ENCODE measurements at regions not wholly inside any gene's neighbourhood (a gene's known extent, or its start where the extent isn't known, plus 50 kb on each side); places are given as distances from the start of the nearest gene placed in this dataset.
A peak's percentile ranks its signal among the peaks of the same experiment; 100 is the strongest.
"Not testable (repeated sequence)": the region's sequence is repeated elsewhere in the genome, so short reads cannot be mapped to it uniquely, and the experiment has no call there.

DNA sequence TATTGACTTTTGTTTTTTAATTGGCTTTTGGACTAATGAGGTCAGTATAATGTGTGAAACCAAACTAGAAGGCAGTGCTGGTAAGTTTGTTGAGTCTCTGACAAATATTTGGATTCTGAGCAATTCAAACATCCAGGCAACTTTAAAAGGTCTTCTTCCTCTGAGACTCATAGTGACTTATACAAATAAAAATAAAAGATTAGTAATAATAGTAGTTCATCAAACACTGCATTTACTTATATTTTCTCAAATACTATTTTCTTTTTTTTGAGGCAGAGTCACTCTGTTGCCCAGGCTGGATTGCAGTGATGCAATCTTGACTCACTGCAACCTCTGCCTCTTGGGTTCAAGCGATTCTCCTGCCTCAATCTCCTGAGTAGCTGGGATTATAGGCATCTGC, 337.9 kb downstream of the DAD1 start:
- DNase-seq (no peak), ATAC-seq (no peak)

DNA sequence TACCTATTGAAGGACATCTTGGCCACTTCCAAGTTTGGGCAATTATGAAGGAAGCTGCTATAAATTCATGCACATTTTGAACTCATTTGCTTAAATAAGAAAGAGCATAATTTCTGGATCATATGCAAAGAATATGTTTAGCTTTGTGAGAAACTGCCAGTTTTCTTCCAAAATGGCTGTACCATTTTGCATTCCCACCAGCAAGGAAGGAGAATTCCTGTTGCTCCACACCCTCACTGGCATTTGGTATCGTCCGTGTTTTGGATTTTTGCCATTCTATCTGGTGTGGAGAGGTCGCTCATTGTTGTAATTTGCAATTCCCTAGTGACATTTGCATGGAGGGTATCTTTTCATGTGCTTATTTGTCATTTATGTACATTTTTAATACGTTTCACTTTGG, 339.3 kb downstream of the DAD1 start:
- DNase-seq (no peak), ATAC-seq (no peak)

DNA sequence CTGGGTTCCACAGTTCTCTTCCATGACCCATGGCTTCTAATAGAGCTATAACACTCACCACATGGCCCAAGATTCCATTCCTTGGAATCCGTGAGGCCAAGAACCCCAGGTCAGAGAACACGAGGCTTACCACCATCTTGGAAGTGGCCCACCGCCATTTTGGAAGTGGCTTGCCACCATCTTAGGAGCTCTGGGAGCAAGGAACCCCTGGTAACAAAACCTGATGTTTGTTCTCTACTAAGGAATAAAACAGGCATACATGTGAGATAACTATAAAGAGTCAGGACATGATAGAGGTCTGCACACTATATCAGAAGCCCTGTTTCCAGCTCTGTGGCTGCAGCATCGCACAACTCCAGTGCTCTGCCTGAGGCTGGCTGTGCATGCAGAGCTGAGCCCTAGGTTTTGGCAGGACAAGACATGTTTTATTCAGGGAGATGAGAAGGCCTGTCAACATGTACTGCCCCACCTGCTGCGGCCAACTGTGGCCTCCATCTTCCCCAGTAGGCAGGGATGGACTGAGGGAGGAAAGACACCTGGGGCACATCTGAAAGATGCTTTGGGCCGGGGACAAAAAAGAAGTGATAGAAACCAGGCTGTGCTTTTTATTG, 344.9 kb downstream of the DAD1 start:
- no peak for ATAC-seq
- DNase-seq, result no peak

DNA sequence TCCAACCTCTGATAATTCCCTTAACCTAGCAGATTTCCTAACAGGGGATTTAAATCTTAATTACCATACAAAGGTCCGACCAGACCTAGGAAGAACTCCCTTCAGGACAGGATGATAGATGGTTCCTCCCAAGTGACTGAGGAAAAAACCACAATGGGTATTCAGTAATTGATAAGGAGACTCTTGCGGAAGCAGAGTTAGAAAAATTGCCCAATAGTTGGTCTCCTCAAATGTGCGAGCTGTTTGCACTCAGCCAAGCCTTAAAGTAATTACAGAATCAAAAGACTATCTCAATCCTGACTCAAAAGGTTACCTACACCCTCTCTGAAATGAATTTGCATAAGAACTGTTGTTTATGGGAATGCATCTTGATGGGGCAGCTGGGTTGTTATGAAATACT, 350.7 kb downstream of the DAD1 start:
- DNase-seq, ATAC-seq: not testable (repeated sequence)

DNA sequence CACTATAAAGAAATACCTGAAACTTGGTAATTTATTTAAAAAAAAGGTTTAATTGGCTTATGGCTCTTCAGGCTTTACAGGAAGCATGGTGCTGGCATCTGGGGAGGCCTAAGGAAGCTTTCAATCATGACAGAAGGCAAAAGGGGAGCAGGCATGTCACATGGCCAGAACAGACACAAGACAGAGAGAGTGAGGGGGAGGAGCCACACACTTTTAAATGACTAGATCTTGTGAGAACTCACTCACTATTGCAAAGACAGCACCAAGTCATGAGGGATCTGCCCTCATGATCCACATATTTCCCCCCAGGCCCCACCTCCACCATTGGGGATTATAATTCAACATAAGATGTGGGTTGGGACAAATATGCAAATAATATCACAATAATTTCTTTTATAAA, 355.6 kb downstream of the DAD1 start:
- DNase-seq, result no peak
- no peak for ATAC-seq

DNA sequence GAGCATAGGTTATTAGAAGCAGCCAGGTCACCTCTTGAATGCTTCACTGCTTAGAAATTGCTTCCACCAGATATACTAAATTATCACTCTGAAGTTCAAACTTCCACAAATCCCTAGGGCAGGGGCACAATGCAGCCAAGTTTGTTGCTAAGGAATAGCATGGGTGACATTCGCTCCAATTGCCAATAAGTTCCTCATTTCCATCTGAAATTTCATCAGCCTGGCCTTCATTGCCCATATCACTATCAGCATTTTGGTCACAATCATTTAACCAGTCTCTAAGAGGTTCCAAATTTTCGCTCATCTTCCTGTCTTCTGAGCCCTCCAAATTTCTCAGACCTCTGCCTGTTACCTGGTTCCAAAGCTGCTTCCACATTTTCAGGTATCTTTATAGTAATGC, 356.1 kb downstream of the DAD1 start:
- no peak for DNase-seq
- ATAC-seq, result no peak

DNA sequence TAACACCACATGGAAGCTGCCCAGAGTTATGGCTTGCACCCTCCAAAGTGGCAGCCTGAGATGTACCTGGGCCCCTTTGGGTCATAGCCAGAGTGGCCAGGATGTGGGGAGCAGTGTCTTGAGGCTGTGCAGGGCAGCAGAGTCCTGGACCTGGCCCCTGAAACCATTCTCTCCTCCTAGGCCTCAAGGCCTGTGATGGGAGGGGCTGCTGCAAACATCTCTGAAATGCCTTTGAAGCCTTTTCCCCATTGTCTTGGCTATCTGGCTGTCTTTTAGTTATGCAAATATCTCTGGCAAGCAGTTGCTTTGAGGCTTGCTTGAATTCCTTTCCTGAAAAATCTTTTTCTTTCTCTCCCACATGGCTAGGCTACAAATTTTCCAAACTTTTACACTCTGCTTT, 356.5 kb downstream of the DAD1 start:
- DNase-seq, result no peak
- no peak for ATAC-seq

DNA sequence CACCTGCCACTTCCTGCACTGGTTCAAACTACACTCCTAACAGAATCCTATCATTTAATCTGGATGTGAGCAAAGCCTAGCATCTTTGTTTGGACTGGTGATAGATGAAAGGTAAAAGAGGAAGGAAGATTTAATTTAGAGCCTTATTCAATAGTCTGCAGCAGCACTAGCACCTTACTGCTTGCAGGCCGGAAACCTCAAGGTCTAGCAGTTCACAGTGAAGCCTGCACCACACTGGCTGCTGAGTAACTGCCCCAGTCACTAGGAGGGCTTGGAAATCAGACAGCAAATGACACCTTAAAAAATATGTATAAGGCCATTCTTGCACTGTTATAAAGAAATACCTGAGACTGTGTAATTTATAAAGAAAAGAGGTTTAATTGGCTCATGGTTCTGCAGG, 358.0 kb downstream of the DAD1 start:
- ATAC-seq, result no peak
- DNase-seq, result peak; percentile 7

DNA sequence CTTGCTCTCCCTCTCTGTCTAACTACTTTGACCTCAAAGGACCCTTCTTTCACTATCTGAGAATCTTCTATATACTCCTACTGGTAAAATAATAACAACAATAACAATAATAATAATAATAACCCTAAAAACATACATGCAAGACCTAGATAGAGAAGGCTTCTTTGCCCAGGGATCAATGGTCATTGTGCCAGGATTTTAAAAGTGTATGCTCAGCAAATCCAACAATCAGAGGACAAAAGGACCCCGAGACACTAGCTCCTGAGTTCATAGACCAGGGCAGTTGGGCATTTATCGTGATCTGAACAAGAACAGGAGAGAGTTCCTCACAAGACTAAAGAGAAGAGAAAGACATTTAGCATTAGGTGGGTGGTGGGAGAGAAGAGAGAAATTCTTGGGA, 358.5 kb downstream of the DAD1 start:
- no peak for DNase-seq
- ATAC-seq, result no peak

DNA sequence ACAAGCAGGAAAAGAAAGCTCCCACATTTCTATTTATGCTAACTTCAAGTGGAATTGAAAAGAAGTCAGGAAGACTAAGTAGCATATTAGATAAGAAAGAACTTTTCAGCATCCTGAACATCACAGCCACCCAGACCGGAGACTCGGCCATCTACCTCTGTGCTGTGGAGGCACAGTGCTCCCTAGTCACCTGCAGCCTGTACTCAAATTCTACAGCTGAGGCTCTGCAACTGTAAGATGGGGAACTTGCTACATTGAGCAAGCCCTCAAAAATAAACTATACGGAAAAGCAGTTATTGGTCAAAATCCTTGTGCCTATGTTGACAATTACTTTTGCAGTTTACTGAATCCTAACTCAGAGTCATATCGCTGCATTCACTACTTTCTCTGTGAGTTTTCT, 361.9 kb downstream of the DAD1 start:
- no peak for DNase-seq
- ATAC-seq, result no peak

DNA sequence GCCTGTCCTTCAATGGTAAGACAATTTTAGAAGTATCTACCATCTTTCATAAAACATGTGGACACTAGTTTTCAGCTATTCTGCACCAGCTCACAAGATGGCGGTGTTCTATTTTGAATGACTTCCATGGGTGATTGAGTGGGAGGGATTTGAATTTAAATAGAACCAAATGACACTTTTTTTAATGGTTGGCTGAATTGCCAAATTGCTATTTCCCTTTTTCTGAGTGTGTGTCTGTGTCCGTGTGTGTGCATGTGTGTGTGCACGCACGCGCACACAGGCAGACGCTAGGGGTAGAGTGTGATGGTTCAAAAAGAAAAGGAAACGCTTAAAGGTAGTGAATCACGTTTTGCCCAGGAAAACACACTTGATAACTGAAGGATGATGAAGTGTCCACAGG, 362.6 kb downstream of the DAD1 start:
- peak; percentile 36 for ATAC-seq
- DNase-seq, result peak; percentile 12

DNA sequence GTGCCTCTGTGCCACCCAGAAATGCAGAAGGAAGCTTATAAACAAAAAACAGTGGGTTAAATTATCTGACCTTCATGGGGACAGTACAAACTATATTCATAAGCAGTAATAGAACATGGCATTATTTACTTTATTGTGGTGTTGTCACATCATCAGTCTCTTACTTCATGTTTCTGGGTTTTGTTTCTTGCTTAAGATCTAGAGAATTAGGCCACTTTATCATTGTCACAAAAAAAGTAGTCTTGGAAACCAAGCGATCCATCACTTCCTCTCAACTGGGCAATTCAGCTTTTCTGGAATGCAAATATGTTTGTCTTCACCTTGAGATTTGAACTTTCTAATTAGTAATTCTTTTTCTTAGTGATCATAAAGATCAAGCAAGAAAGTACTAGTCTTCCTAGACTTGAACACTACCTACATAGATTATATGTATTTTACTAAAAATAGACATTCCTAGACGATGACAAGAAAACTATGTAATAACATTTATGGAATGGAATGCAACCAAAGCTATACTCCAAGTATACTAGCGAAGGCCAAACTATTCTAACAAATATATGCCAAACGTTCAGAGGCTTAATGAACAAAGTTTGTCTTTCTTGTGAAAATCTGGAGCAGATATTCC, 363.4 kb downstream of the DAD1 start:
- no peak for DNase-seq
- ATAC-seq, result no peak

DNA sequence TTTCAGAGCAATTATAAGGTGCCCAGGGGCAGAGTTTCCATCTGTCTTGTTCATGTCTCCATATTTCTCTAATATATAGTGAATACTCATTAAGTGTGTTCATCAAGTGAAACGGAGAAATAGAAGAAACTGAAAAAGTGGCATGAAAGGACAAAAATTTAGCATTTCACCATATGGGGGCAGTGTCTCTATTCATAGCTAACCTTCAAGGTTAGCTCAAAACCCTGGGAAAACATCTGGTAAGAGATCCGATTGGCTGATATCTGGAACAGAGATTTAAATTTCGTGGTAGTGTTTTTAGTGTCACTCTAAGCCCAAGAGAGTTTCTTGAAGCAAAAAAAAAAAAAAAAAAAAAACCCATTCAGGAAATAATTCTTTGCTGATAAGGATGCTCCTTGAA, 367.5 kb downstream of the DAD1 start:
- no peak for ATAC-seq
- no peak for DNase-seq

DNA sequence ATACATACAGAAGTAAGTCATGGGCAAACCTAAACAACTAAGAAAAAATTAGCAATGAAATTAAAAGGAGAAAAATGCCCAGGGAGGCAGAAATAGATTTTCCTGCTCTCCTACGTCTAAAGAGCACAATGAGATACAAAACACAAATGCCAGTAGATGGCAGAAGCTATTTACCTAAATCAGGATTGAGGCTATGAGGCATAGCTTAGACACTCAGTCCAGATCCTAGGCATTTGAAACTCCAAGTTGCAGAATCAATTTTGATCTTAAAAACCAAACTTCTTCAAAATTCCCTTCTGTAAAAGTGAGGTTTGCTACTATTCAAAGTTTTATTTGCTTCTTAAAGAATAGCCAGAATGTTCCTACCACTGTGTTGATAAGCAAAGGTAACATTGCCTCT, 368.6 kb downstream of the DAD1 start:
- no peak for DNase-seq
- ATAC-seq, result no peak

DNA sequence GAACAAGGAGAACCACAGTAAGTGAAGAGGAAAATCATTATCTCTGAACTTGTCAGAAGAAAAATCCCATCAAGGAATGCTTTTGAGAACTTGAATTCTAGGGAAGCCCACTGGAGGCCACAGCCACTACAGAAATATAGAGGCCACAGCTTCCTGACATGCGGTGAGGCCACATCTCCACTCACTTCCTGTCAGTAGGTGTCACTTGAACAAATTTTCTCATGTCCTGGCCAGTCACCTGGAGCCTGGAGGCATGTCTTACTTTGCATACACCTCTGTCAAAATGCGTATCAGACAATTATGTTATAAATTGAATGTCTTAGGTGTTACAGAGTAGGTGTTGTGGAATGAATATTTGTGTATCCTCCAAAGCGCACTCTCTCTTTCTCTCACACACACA, 370.3 kb downstream of the DAD1 start:
- no peak for ATAC-seq
- no peak for DNase-seq

DNA sequence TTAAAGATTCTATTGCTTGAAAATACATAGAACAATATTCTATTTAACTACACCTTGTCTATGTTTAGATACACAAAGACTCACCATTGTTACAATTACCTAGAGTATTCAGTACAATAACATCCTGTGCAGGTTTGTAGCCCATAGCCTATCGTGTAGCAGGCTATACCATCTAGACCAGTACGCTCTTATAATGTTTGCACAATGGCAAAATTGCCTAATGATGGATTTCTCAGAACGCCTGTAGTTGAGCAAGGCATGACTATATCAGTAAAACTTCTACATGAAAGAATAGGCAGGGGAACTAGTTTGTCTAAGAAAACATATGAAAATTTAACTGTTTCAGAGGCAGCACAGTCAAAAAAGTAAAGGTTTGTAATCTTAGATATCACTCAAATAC, 375.9 kb downstream of the DAD1 start:
- ATAC-seq (no peak), DNase-seq (no peak)

DNA sequence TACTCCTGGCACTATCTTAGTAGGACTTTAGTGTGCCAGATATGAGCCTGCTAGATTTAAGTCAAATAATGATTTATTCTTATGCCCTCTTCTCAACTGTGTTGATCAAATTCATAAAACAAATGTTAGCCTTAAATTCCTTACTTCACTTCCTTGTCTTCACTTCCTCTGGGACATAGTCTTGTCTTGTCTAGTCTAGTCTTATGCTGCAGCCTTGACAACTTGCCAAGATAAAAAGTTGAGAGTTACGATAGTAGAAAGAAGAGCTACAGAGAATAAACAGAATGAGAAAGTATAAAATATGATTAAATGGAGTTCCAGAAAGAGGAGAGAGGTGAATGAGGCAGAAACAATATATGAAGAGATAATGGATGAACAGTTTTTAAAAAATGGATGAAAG, 378.1 kb downstream of the DAD1 start:
- ATAC-seq (no peak), DNase-seq (no peak)

DNA sequence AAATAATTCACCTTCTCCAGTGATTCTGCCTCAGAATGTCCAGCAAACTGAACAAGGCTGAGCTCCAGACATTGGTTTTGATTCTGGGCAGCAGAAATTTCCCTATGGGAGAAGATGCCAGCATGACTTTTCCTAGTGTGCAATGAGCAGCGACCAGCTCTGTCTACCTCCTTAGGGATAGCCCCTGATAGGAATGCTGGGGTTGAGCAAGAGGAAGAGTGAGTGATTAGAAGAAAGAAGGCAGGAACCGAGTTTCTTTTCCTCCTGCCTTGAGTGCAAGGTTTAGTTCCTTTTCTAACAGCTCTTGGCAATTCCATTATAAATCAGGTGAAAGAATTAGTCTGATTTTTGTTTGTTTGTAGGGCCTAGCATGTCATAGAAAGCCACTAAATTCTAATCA, 379.0 kb downstream of the DAD1 start:
- DNase-seq (no peak), ATAC-seq (no peak)

DNA sequence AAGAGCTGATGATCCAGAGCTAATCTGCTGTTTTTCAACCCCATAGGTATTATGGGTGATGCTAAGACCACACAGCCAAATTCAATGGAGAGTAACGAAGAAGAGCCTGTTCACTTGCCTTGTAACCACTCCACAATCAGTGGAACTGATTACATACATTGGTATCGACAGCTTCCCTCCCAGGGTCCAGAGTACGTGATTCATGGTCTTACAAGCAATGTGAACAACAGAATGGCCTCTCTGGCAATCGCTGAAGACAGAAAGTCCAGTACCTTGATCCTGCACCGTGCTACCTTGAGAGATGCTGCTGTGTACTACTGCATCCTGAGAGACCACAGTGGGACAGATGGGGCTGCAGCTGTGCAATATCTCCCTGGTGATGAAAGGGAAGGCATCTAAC, 386.0 kb downstream of the DAD1 start:
- ATAC-seq (no peak), DNase-seq (no peak)

DNA sequence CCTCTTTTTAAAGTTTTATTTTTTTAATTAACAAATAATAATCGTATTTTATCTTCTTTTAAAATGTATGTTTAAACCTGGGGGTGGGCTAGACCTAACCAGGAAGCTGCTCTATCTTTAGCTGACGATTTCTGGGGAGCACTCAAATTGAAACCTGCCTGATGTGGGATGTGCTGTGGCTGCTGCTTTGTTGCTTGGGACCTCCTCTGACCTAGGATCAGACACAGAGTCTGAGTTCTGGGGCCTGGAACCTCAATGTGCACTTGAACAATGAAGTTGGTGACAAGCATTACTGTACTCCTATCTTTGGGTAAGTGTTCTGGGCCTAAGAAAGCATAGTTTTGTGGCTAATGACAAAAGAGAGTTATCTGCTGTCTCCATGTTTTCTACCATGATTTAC, 386.7 kb downstream of the DAD1 start:
- ATAC-seq, result no peak
- no peak for DNase-seq

DNA sequence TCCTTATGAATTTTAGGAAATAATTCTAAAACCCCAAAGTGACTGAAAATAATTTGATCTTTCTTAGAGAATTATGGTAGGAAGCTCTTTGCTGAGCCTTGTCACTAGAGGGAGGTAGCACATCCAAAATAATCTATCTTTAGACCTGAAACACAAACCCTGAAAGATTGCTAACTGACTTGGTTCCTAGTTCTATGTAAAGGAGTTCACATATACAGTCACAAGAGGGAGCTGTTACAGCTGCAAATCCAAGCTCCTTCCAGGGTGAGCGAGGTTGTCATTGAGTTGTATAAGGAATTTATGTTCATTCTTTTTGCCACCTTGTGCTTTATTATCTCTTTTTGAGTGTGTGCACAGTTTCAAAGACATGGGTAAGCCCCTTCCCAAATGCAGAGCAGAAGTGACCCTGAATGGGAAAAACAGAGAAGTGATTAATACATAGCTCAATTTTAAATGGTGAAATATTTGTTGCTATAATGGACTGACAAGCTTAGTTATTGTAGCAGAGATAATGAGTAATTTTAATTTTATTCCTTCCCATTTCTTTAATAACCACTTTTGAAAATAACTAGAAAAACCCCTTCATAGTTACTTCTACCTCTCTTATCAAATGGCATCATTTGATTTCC, 387.9 kb downstream of the DAD1 start:
- ATAC-seq (peak; percentile 36), DNase-seq (no peak)

DNA sequence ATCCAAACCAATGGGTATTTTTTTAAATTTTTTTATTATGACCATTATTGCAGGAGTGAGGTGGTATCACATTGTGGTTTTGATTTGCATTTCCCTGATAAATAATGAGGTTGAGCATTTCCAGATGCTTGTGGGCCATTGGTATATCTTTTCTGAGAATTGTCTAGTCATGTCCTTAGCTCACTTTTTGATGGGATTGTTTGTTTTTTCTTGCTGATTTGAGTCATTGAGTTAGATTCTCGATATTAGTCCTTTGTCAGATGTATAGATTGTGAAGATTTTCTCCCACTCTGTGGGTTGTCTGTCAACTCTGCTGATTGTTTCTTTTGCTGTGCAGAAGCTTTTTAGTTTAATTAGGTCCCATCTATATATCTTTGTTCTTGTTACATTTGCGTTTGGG, 388.9 kb downstream of the DAD1 start:
- not testable (repeated sequence) for DNase-seq, ATAC-seq

DNA sequence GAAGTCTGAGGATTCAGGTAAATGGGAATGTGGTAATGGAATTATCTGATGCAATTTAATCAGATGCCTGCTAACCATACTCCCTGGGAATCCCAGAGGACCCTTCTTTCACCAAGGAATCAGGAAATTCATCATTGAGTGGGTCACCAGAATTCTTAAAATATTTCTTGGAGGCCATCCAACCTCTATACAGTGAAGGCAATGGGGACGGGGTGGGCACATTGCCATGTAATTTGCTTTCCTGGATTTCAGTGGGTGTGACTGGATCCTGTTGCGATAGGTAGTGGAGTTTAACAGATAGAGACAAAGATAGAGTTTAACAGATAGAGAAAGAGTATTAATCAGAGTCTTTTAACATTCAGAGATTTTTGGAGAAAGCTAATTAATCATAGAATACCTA, 394.4 kb downstream of the DAD1 start:
- DNase-seq, result no peak
- no peak for ATAC-seq

Measured in stimulated activated naive CD8-positive, alpha-beta T cell treated with anti-CD3 and anti-CD28 coated beads, Interleukin-15, Interleukin-2, amounts not matched to agents 100 U/mL and 50 U/mL, for 24 hours (primary cell).